ENCODE measurements at regions not wholly inside any gene's neighbourhood (a gene's known extent, or its start where the extent isn't known, plus 50 kb on each side); places are given as distances from the start of the nearest gene placed in this dataset.

DNA sequence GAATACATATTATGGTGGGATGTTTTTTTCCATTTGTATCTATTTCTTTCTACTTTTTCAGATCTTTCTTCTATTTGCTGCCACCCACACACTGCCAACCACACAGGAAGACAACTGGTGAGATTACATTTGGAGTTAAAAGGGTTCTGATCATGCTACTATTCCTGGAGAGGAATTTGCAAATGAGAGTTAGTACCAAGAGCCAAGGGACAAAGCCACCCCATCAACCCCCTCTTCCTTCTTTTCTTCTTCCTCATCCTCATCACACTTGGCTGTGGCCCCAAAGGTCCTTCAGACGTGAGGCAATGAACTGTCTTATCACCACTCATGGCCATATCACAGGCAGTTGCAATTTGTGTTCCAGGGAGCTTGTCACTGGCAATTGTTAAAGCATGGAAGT is 215.6 kb upstream of the SLC14A2 start:
- Histone ChIP-seq H3K9ac (ENCODE audit: low read depth, low read length) (no peak overlapping the region), H2AK5ac (ENCODE audit: low read depth, low read length) (no peak overlapping the region), H3K23ac (ENCODE audit: low read depth, low read length) (no peak overlapping the region), H3K4me3 (ENCODE audit: insufficient read depth, low read depth, low read length) (no peak overlapping the region), H3K9me3 (ENCODE audit: control insufficient read depth, insufficient read depth, low read length) (no peaks in the 10 kb centered on the region), H3K27me3 (ENCODE audit: control insufficient read depth, insufficient read depth, low read length) (no peaks in the 10 kb centered on the region), H3K9me1 (ENCODE audit: insufficient read depth, low read length) (no peaks in the 10 kb centered on the region), H3K79me1 (ENCODE audit: low read depth in 1 of 2, low read length in 2 of 2) (no peaks in the 10 kb centered on the region), H3K4me1 (ENCODE audit: control insufficient read depth, insufficient read depth, low read length) (no peaks in the 10 kb centered on the region), H4K8ac (ENCODE audit: low read depth in 2 of 2, low read length in 2 of 2) (no peak overlapping the region), H2AK9ac (replicated peaks; ENCODE audit: low read depth, low read length, poor library complexity) (no peak overlapping the region), H4K5ac (ENCODE audit: low read depth, low read length) (no peak overlapping the region), H2BK15ac (ENCODE audit: low read depth, low read length) (no peak overlapping the region), H3K18ac (ENCODE audit: low read depth, low read length) (no peak overlapping the region), H2BK20ac (ENCODE audit: low read depth, low read length) (no peak overlapping the region), H4K20me1 (ENCODE audit: insufficient read depth, low read length) (no peaks in the 10 kb centered on the region), H3K4ac (ENCODE audit: low read depth, low read length) (no peak overlapping the region), H3K27ac (ENCODE audit: insufficient read depth, low read length) (no peak overlapping the region), H3K14ac (replicated peaks; ENCODE audit: low read depth, low read length) (no peak overlapping the region), H3K36me3 (ENCODE audit: control insufficient read depth, insufficient read depth, low read length) (no peaks in the 10 kb centered on the region), H3K4me2 (ENCODE audit: low read depth, low read length) (no peak overlapping the region), H2BK120ac (ENCODE audit: low read depth, low read length) (no peak overlapping the region), H4K91ac (ENCODE audit: insufficient read depth, low read depth, low read length) (no peak overlapping the region), H2AFZ (replicated peaks; ENCODE audit: low read length, poor library complexity) (no peak overlapping the region), H2BK5ac (ENCODE audit: low read depth, low read length, poor library complexity, severe bottlenecking) (no peak overlapping the region), H3K56ac (ENCODE audit: extremely low read depth, insufficient read depth, low read length) (no peak overlapping the region)
- dilution Hi-C loops (cut with HindIII; ENCODE audit: low sequenced_read_pairs, unreplicated experiment) (no loop called here), in situ Hi-C loops (cut with MboI; ENCODE audit: low sequenced_read_pairs) (loop anchor here (25.0 kb wide), 1 partner anchor 1762 kb away; no protein-coding TSS in a partner anchor), intact Hi-C loops (cut with micrococcal nuclease) (no loop called here)
- DNase-seq (no peak), ATAC-seq (ENCODE audit: low read depth) (no peak)
- ChIA-PET POLR2A (ENCODE audit: unreplicated experiment) (no interaction called here), CTCF (no interaction called here)
- TF ChIP-seq SMC3 (IDR thresholded peaks at IDR 0.05; ENCODE audit: low read depth, low read length) (no peak), CEBPB (IDR thresholded peaks at IDR 0.05; ENCODE audit: low read depth, low read length) (no peak)
- TF ChIP-seq, protein P1, sequence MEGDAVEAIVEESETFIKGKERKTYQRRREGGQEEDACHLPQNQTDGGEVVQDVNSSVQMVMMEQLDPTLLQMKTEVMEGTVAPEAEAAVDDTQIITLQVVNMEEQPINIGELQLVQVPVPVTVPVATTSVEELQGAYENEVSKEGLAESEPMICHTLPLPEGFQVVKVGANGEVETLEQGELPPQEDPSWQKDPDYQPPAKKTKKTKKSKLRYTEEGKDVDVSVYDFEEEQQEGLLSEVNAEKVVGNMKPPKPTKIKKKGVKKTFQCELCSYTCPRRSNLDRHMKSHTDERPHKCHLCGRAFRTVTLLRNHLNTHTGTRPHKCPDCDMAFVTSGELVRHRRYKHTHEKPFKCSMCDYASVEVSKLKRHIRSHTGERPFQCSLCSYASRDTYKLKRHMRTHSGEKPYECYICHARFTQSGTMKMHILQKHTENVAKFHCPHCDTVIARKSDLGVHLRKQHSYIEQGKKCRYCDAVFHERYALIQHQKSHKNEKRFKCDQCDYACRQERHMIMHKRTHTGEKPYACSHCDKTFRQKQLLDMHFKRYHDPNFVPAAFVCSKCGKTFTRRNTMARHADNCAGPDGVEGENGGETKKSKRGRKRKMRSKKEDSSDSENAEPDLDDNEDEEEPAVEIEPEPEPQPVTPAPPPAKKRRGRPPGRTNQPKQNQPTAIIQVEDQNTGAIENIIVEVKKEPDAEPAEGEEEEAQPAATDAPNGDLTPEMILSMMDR (conservative IDR thresholded peaks at IDR 0.05; ENCODE audit: low read depth, low read length): no peak
- no CpG with 5 or more reads among the region's 1 CpG for whole genome bisulfite sequencing, 2 experiments (ENCODE audit: extremely low coverage in 2 of 2, insufficient read length in 1 of 2)
- no TSS peak for BruUV-seq (replicated peaks)

Data from IMR-90 (cell line).